HG03280 (cell line): ENCODE measurements at regions not wholly inside any gene's neighbourhood (a gene's known extent, or its start where the extent isn't known, plus 50 kb on each side); places are given as distances from the start of the nearest gene placed in this dataset.
"Not testable (repeated sequence)": the region's sequence is repeated elsewhere in the genome, so short reads cannot be mapped to it uniquely, and the experiment has no call there.

ENCODE experiments used
- ATAC-seq: cut with Tn5 transposase; IDR thresholded peaks from one replicate; pipeline ENCODE4 v1.9.1; 2021; ENCODE audit warnings: mild to moderate bottlenecking, moderate library complexity; ENCODE audit not compliant: unreplicated experiment

- no peak for ATAC-seq
Observed at GRCh38 chr20:39751557-39752137, 789.5 kb downstream of the DHX35 start.

GRCh38 chr20:39745380-39745779 lies 783.2 kb downstream of the DHX35 start:
- no peak for ATAC-seq

GRCh38 chr20:39738651-39739050 lies 776.5 kb downstream of the DHX35 start:
- no peak for ATAC-seq

- ATAC-seq, result no peak
Observed at GRCh38 chr20:39736434-39737327, 774.5 kb downstream of the DHX35 start.

- ATAC-seq, result not testable (repeated sequence)
Observed at GRCh38 chr20:39725513-39725912, 763.4 kb downstream of the DHX35 start.

- no peak for ATAC-seq
Observed at GRCh38 chr20:39719293-39719692, 757.1 kb downstream of the DHX35 start.

- ATAC-seq, result no peak
Observed at GRCh38 chr20:39717936-39718335, 755.8 kb downstream of the DHX35 start.

- ATAC-seq, result no peak
Observed at GRCh38 chr20:39716796-39717341, 754.7 kb downstream of the DHX35 start.

GRCh38 chr20:39713076-39713840 lies 751.1 kb downstream of the DHX35 start:
- no peak for ATAC-seq

GRCh38 chr20:39706184-39706663 lies 744.1 kb downstream of the DHX35 start:
- ATAC-seq, result no peak

GRCh38 chr20:39705032-39705431 lies 742.9 kb downstream of the DHX35 start:
- no peak for ATAC-seq

GRCh38 chr20:39703357-39703756 lies 741.2 kb downstream of the DHX35 start:
- ATAC-seq, result not testable (repeated sequence)

GRCh38 chr20:39702701-39703349 lies 740.7 kb downstream of the DHX35 start:
- no peak for ATAC-seq

GRCh38 chr20:39700528-39700927 lies 738.4 kb downstream of the DHX35 start:
- no peak for ATAC-seq

GRCh38 chr20:39699166-39699725 lies 737.1 kb downstream of the DHX35 start:
- ATAC-seq, result no peak

GRCh38 chr20:39698752-39699151 lies 736.6 kb downstream of the DHX35 start:
- no peak for ATAC-seq

- ATAC-seq, result no peak
Observed at GRCh38 chr20:39691151-39691862, 729.2 kb downstream of the DHX35 start.

GRCh38 chr20:39676857-39677391 lies 714.8 kb downstream of the DHX35 start:
- ATAC-seq, result no peak

- ATAC-seq, result no peak
Observed at GRCh38 chr20:39676241-39676640, 714.1 kb downstream of the DHX35 start.
